Anterior cingulate cortex (tissue), 58 donors: ENCODE measurements at regions not wholly inside any gene's neighbourhood (a gene's known extent, or its start where the extent isn't known, plus 50 kb on each side); places are given as distances from the start of the nearest gene placed in this dataset.

Source experiments
- DNase-seq, 58 donors: peaks; one replicate each; lab custom pipeline; 2025; lab: John Stamatoyannopoulos, UW

GRCh38 chr9:99282406-99282805 is 60.3 kb downstream of the SEC61B start:
- no peak for DNase-seq

- no peak for DNase-seq
These were observed 63.9 kb downstream of the SEC61B start for GRCh38 chr9:99285965-99286364.

- no peak for DNase-seq
These were observed 64.5 kb downstream of the SEC61B start for GRCh38 chr9:99286536-99286935.

- DNase-seq, result no peak
These were observed 65.6 kb downstream of the SEC61B start for GRCh38 chr9:99287641-99288040.

- no peak for DNase-seq
These were observed 66.7 kb downstream of the SEC61B start for GRCh38 chr9:99288830-99289229.

- no peak for DNase-seq
These were observed 72.9 kb downstream of the SEC61B start for GRCh38 chr9:99294850-99295461.

GRCh38 chr9:99296291-99296951 is 74.3 kb downstream of the SEC61B start:
- DNase-seq, result peak in 18 of 58 donors; percentile 5 to 55 (median 22)

- DNase-seq, result no peak
These were observed 76.5 kb downstream of the SEC61B start for GRCh38 chr9:99298614-99299013.

- no peak for DNase-seq
These were observed 77.4 kb downstream of the SEC61B start for GRCh38 chr9:99299211-99300102.

GRCh38 chr9:99300103-99300439 is 78.0 kb downstream of the SEC61B start:
- no peak for DNase-seq

- no peak for DNase-seq
These were observed 78.5 kb downstream of the SEC61B start for GRCh38 chr9:99300603-99301002.

- DNase-seq, result no peak
These were observed 81.1 kb downstream of the SEC61B start for GRCh38 chr9:99303177-99303576.

- DNase-seq, result no peak
These were observed 83.0 kb downstream of the SEC61B start for GRCh38 chr9:99305124-99305523.

- DNase-seq, result no peak
These were observed 84.0 kb downstream of the SEC61B start for GRCh38 chr9:99305820-99306811.

GRCh38 chr9:99307851-99308250 is 85.8 kb downstream of the SEC61B start:
- DNase-seq, result no peak

GRCh38 chr9:99309141-99309939 is 87.3 kb downstream of the SEC61B start:
- DNase-seq, result no peak

GRCh38 chr9:99312736-99313135 is 90.7 kb downstream of the SEC61B start:
- no peak for DNase-seq

GRCh38 chr9:99319048-99319447 is 97.0 kb downstream of the SEC61B start:
- no peak for DNase-seq

- DNase-seq, result no peak
These were observed 100.2 kb downstream of the SEC61B start for GRCh38 chr9:99322299-99322698.
